HG03558 (cell line): ENCODE measurements at regions not wholly inside any gene's neighbourhood (a gene's known extent, or its start where the extent isn't known, plus 50 kb on each side); places are given as distances from the start of the nearest gene placed in this dataset.

Experiments used
- ATAC-seq: cut with Tn5 transposase; IDR thresholded peaks from one replicate; pipeline ENCODE4 v1.9.1; 2021; ENCODE audit warnings: moderate number of reproducible peaks; ENCODE audit not compliant: unreplicated experiment; ENCODE audit errors: extremely low read depth

- ATAC-seq, result no peak
These were observed 454.0 kb upstream of the TBX3 start for GRCh38 chr12:115137812-115138521.

GRCh38 chr12:115135800-115136211, 451.8 kb upstream of the TBX3 start:
- no peak for ATAC-seq

GRCh38 chr12:115134298-115134697, 450.3 kb upstream of the TBX3 start:
- ATAC-seq, result no peak

- ATAC-seq, result no peak
These were observed 448.9 kb upstream of the TBX3 start for GRCh38 chr12:115132905-115133304.

- ATAC-seq, result no peak
These were observed 448.2 kb upstream of the TBX3 start for GRCh38 chr12:115132145-115132544.

- ATAC-seq, result no peak
These were observed 445.8 kb upstream of the TBX3 start for GRCh38 chr12:115129727-115130126.

GRCh38 chr12:115121053-115121452, 437.1 kb upstream of the TBX3 start:
- no peak for ATAC-seq

GRCh38 chr12:115118177-115118724, 434.3 kb upstream of the TBX3 start:
- no peak for ATAC-seq

- ATAC-seq, result no peak
These were observed 430.2 kb upstream of the TBX3 start for GRCh38 chr12:115114140-115114539.

GRCh38 chr12:115109863-115110262, 425.9 kb upstream of the TBX3 start:
- ATAC-seq, result no peak

GRCh38 chr12:115108129-115109100, 424.4 kb upstream of the TBX3 start:
- no peak for ATAC-seq

- ATAC-seq, result no peak
These were observed 420.2 kb upstream of the TBX3 start for GRCh38 chr12:115103884-115104883.

- no peak for ATAC-seq
These were observed 418.5 kb upstream of the TBX3 start for GRCh38 chr12:115102450-115102849.

- ATAC-seq, result no peak
These were observed 417.5 kb upstream of the TBX3 start for GRCh38 chr12:115101520-115101919.

GRCh38 chr12:115097416-115097815, 413.4 kb upstream of the TBX3 start:
- no peak for ATAC-seq

- no peak for ATAC-seq
These were observed 412.8 kb upstream of the TBX3 start for GRCh38 chr12:115096588-115097397.

GRCh38 chr12:115095073-115095748, 411.2 kb upstream of the TBX3 start:
- no peak for ATAC-seq

- ATAC-seq, result no peak
These were observed 410.3 kb upstream of the TBX3 start for GRCh38 chr12:115094163-115094816.
